ENCODE measurements at regions not wholly inside any gene's neighbourhood (a gene's known extent, or its start where the extent isn't known, plus 50 kb on each side); places are given as distances from the start of the nearest gene placed in this dataset.

GRCh38 chr15:69513450-69513960 lies 60.9 kb downstream of the RPLP1 start:
- H3K27ac ChIP-seq: no peak overlapping the region
- H3K4me2 ChIP-seq: no peak overlapping the region
- H3K27me3 ChIP-seq (ENCODE audit: insufficient read depth, low read depth): no peaks in the 10 kb centered on the region
- H2AFZ ChIP-seq: no peak overlapping the region
- no peaks in the 10 kb centered on the region for H3K79me2 ChIP-seq (ENCODE audit: low read depth)
- intact Hi-C loops (cut with micrococcal nuclease; ENCODE audit: unreplicated experiment): no loop called here
- H3K4me1 ChIP-seq (replicated peaks; ENCODE audit: insufficient read depth): no peaks in the 10 kb centered on the region
- no peaks in the 10 kb centered on the region for H3F3A ChIP-seq (ENCODE audit: insufficient read depth, low read depth)
- BruUV-seq (replicated peaks): no TSS peak
- no peaks in the 10 kb centered on the region for H4K20me1 ChIP-seq (ENCODE audit: insufficient read depth)
- H3K4me3 ChIP-seq: no peak overlapping the region
- H3K9me3 ChIP-seq (ENCODE audit: insufficient read depth, low read depth): no peaks in the 10 kb centered on the region
- H3K36me3 ChIP-seq (ENCODE audit: low read depth): no peaks in the 10 kb centered on the region
- DNase-seq: no peak
- no peaks in the 10 kb centered on the region for H3K9me2 ChIP-seq (ENCODE audit: insufficient read depth)
- ChIA-PET POLR2A (ENCODE audit: unreplicated experiment) (interaction anchor here (0.6 kb wide), 1 partner anchor 99 kb away, joined by 3 read pairs; no protein-coding TSS in a partner anchor), CTCF (no interaction called here)
- TF ChIP-seq CTCF (conservative IDR thresholded peaks at IDR 0.05): no peak
- no peak for TF ChIP-seq EZH2 (IDR thresholded peaks at IDR 0.05; ENCODE audit: low read depth)

- Histone ChIP-seq H3K27me3 (ENCODE audit: insufficient read depth, low read depth) (no peaks in the 10 kb centered on the region), H3K4me1 (replicated peaks; ENCODE audit: insufficient read depth) (no peaks in the 10 kb centered on the region), H3K79me2 (ENCODE audit: low read depth) (no peaks in the 10 kb centered on the region), H3K4me2 (no peak overlapping the region), H4K20me1 (ENCODE audit: insufficient read depth) (no peaks in the 10 kb centered on the region), H3K9me2 (ENCODE audit: insufficient read depth) (no peaks in the 10 kb centered on the region), H3K27ac (no peak overlapping the region), H3F3A (ENCODE audit: insufficient read depth, low read depth) (no peaks in the 10 kb centered on the region), H3K9me3 (ENCODE audit: insufficient read depth, low read depth) (no peaks in the 10 kb centered on the region), H3K4me3 (no peak overlapping the region), H2AFZ (no peak overlapping the region), H3K36me3 (ENCODE audit: low read depth) (no peaks in the 10 kb centered on the region)
- intact Hi-C loops (cut with micrococcal nuclease; ENCODE audit: unreplicated experiment): no loop called here
- no peak for DNase-seq
- no TSS peak for BruUV-seq (replicated peaks)
- TF ChIP-seq EZH2 (IDR thresholded peaks at IDR 0.05; ENCODE audit: low read depth) (no peak), CTCF (conservative IDR thresholded peaks at IDR 0.05) (no peak)
- POLR2A ChIA-PET (ENCODE audit: unreplicated experiment): interaction anchor here (0.6 kb wide), 2 partner anchors 16 to 956 kb away, joined by 3 read pairs; no protein-coding TSS in a partner anchor
- CTCF ChIA-PET: interaction anchor here (0.6 kb wide), 1 partner anchor 249 kb away, joined by 5 read pairs; no protein-coding TSS in a partner anchor
Observed at GRCh38 chr15:69513986-69514385, 61.4 kb downstream of the RPLP1 start.

- intact Hi-C loops (cut with micrococcal nuclease; ENCODE audit: unreplicated experiment): no loop called here
- no peaks in the 10 kb centered on the region for H4K20me1 ChIP-seq (ENCODE audit: insufficient read depth)
- CTCF ChIA-PET: no interaction called here
- no peaks in the 10 kb centered on the region for H3K36me3 ChIP-seq (ENCODE audit: low read depth)
- no peaks in the 10 kb centered on the region for H3K4me1 ChIP-seq (replicated peaks; ENCODE audit: insufficient read depth)
- H3K79me2 ChIP-seq (ENCODE audit: low read depth): no peaks in the 10 kb centered on the region
- no TSS peak for BruUV-seq (replicated peaks)
- H3K4me2 ChIP-seq: no peak overlapping the region
- H3K27ac ChIP-seq: no peak overlapping the region
- H3K4me3 ChIP-seq: no peak overlapping the region
- H3F3A ChIP-seq (ENCODE audit: insufficient read depth, low read depth): no peaks in the 10 kb centered on the region
- no peaks in the 10 kb centered on the region for H3K9me2 ChIP-seq (ENCODE audit: insufficient read depth)
- no peak for DNase-seq
- POLR2A ChIA-PET (ENCODE audit: unreplicated experiment): no interaction called here
- no peak overlapping the region for H2AFZ ChIP-seq
- H3K27me3 ChIP-seq (ENCODE audit: insufficient read depth, low read depth): no peaks in the 10 kb centered on the region
- TF ChIP-seq CTCF (conservative IDR thresholded peaks at IDR 0.05): no peak
- TF ChIP-seq EZH2 (IDR thresholded peaks at IDR 0.05; ENCODE audit: low read depth): no peak
- H3K9me3 ChIP-seq (ENCODE audit: insufficient read depth, low read depth): no peaks in the 10 kb centered on the region
Observed at GRCh38 chr15:69515508-69515907, 62.9 kb downstream of the RPLP1 start.

Measured in PC-9 (cell line).